ENCODE measurements at regions not wholly inside any gene's neighbourhood (a gene's known extent, or its start where the extent isn't known, plus 50 kb on each side); places are given as distances from the start of the nearest gene placed in this dataset.
"Not testable (repeated sequence)": the region's sequence is repeated elsewhere in the genome, so short reads cannot be mapped to it uniquely, and the experiment has no call there.

DNA sequence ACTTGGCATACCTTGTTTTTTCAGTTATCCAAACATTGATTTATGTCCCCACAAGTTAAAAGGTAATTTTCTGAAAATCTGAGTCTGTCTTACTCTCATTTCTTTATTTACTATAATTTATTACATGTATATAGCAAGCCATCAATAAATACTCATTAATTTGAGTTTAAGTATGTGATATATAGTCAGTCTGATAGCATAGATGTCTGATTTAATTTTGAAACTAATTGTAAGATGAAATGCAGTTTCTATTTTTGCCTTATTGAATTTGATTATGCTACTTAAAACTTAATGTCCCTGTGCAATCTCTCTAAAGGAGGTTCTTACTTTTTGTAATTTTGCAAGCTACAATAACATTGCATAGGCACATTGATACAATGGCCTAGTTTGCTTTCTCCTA, 2418.6 kb downstream of the ARAP2 start:
- Histone ChIP-seq H3K36me3 (ENCODE audit: insufficient read depth, low read length) (no peaks in the 10 kb centered on the region), H3K4me2 (ENCODE audit: low read length) (no peak overlapping the region), H3K4me1 (ENCODE audit: insufficient read depth, low read length, poor library complexity, severe bottlenecking) (no peaks in the 10 kb centered on the region), H3K27ac (ENCODE audit: low read depth, low read length, poor library complexity, severe bottlenecking) (no peak overlapping the region), H2AFZ (ENCODE audit: low read length) (no peak overlapping the region), H3K9me2 (ENCODE audit: insufficient read depth, low read length) (no peaks in the 10 kb centered on the region), H3K9me3 (ENCODE audit: low read length) (no peaks in the 10 kb centered on the region), H4K20me1 (ENCODE audit: insufficient read depth, low read length) (no peaks in the 10 kb centered on the region), H3K4me3 (ENCODE audit: low read depth, low read length, poor library complexity, severe bottlenecking) (no peak overlapping the region), H3K79me2 (ENCODE audit: insufficient read depth, low read depth, low read length) (no peaks in the 10 kb centered on the region)
- no peak for DNase-seq (ENCODE audit: low spot score)
- ChIA-PET CTCF (ENCODE audit: unreplicated experiment) (no interaction called here), POLR2A (interaction anchor here (0.6 kb wide), 1 partner anchor 298 kb away, joined by 3 read pairs; no protein-coding TSS in a partner anchor)
- TF ChIP-seq, protein P1, sequence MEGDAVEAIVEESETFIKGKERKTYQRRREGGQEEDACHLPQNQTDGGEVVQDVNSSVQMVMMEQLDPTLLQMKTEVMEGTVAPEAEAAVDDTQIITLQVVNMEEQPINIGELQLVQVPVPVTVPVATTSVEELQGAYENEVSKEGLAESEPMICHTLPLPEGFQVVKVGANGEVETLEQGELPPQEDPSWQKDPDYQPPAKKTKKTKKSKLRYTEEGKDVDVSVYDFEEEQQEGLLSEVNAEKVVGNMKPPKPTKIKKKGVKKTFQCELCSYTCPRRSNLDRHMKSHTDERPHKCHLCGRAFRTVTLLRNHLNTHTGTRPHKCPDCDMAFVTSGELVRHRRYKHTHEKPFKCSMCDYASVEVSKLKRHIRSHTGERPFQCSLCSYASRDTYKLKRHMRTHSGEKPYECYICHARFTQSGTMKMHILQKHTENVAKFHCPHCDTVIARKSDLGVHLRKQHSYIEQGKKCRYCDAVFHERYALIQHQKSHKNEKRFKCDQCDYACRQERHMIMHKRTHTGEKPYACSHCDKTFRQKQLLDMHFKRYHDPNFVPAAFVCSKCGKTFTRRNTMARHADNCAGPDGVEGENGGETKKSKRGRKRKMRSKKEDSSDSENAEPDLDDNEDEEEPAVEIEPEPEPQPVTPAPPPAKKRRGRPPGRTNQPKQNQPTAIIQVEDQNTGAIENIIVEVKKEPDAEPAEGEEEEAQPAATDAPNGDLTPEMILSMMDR (conservative IDR thresholded peaks at IDR 0.05; ENCODE audit: low read length), result no peak
- TF ChIP-seq EZH2phosphoT487 (IDR thresholded peaks at IDR 0.05; ENCODE audit: borderline replicate concordance, low read depth, low read length), result no peak
- BruUV-seq (replicated peaks), result no TSS peak
- intact Hi-C loops (cut with micrococcal nuclease; ENCODE audit: unreplicated experiment), result no loop called here

- not testable (repeated sequence) for BruUV-seq (replicated peaks)
These were observed 2415.0 kb downstream of the ARAP2 start for GRCh38 chr4:33829356-33829755.

GRCh38 chr4:33831442-33832066, 2412.8 kb downstream of the ARAP2 start:
- TF ChIP-seq, protein P1 (conservative IDR thresholded peaks at IDR 0.05; ENCODE audit: low read length), result no peak
- TF ChIP-seq EZH2phosphoT487 (IDR thresholded peaks at IDR 0.05; ENCODE audit: borderline replicate concordance, low read depth, low read length), result no peak
- no peaks in the 10 kb centered on the region for H3K36me3 ChIP-seq (ENCODE audit: insufficient read depth, low read length)
- H3K4me1 ChIP-seq (ENCODE audit: insufficient read depth, low read length, poor library complexity, severe bottlenecking), result no peaks in the 10 kb centered on the region
- no peak overlapping the region for H3K4me2 ChIP-seq (ENCODE audit: low read length)
- ChIA-PET POLR2A (no interaction called here), CTCF (ENCODE audit: unreplicated experiment) (no interaction called here)
- H3K79me2 ChIP-seq (ENCODE audit: insufficient read depth, low read depth, low read length), result no peaks in the 10 kb centered on the region
- H3K27ac ChIP-seq (ENCODE audit: low read depth, low read length, poor library complexity, severe bottlenecking), result no peak overlapping the region
- H2AFZ ChIP-seq (ENCODE audit: low read length), result no peak overlapping the region
- no peak overlapping the region for H3K4me3 ChIP-seq (ENCODE audit: low read depth, low read length, poor library complexity, severe bottlenecking)
- no TSS peak for BruUV-seq (replicated peaks)
- no peaks in the 10 kb centered on the region for H3K9me2 ChIP-seq (ENCODE audit: insufficient read depth, low read length)
- no peaks in the 10 kb centered on the region for H3K9me3 ChIP-seq (ENCODE audit: low read length)
- no peak for DNase-seq (ENCODE audit: low spot score)
- no peaks in the 10 kb centered on the region for H4K20me1 ChIP-seq (ENCODE audit: insufficient read depth, low read length)
- intact Hi-C loops (cut with micrococcal nuclease; ENCODE audit: unreplicated experiment), result no loop called here

More at GRCh38 chr4:33829356-33829755, 2415.0 kb downstream of the ARAP2 start:
- H3K9me3 ChIP-seq (ENCODE audit: low read length); H3K27ac ChIP-seq (ENCODE audit: low read depth, low read length, poor library complexity, severe bottlenecking); H2AFZ ChIP-seq (ENCODE audit: low read length); H3K36me3 ChIP-seq (ENCODE audit: insufficient read depth, low read length); H4K20me1 ChIP-seq (ENCODE audit: insufficient read depth, low read length); intact Hi-C loops (cut with micrococcal nuclease; ENCODE audit: unreplicated experiment); H3K4me3 ChIP-seq (ENCODE audit: low read depth, low read length, poor library complexity, severe bottlenecking); H3K4me1 ChIP-seq (ENCODE audit: insufficient read depth, low read length, poor library complexity, severe bottlenecking); DNase-seq (ENCODE audit: low spot score); H3K79me2 ChIP-seq (ENCODE audit: insufficient read depth, low read depth, low read length); H3K4me2 ChIP-seq (ENCODE audit: low read length); CTCF ChIA-PET (ENCODE audit: unreplicated experiment); POLR2A ChIA-PET; H3K9me2 ChIP-seq (ENCODE audit: insufficient read depth, low read length): not testable (repeated sequence)

- H3K27ac ChIP-seq (ENCODE audit: low read depth, low read length, poor library complexity, severe bottlenecking); H3K36me3 ChIP-seq (ENCODE audit: insufficient read depth, low read length); intact Hi-C loops (cut with micrococcal nuclease; ENCODE audit: unreplicated experiment); H3K79me2 ChIP-seq (ENCODE audit: insufficient read depth, low read depth, low read length); POLR2A ChIA-PET; H3K4me3 ChIP-seq (ENCODE audit: low read depth, low read length, poor library complexity, severe bottlenecking); BruUV-seq (replicated peaks); CTCF ChIA-PET (ENCODE audit: unreplicated experiment); H3K4me1 ChIP-seq (ENCODE audit: insufficient read depth, low read length, poor library complexity, severe bottlenecking); H2AFZ ChIP-seq (ENCODE audit: low read length); H3K9me3 ChIP-seq (ENCODE audit: low read length); DNase-seq (ENCODE audit: low spot score); H3K9me2 ChIP-seq (ENCODE audit: insufficient read depth, low read length); H3K4me2 ChIP-seq (ENCODE audit: low read length); H4K20me1 ChIP-seq (ENCODE audit: insufficient read depth, low read length): not testable (repeated sequence)
These were observed 2408.6 kb downstream of the ARAP2 start for GRCh38 chr4:33835764-33836163.
